DOHH2 (cell line): ENCODE measurements at regions not wholly inside any gene's neighbourhood (a gene's known extent, or its start where the extent isn't known, plus 50 kb on each side); places are given as distances from the start of the nearest gene placed in this dataset.
"Not testable (repeated sequence)": the region's sequence is repeated elsewhere in the genome, so short reads cannot be mapped to it uniquely, and the experiment has no call there.

ENCODE experiments used
- H3F3A ChIP-seq: fragments of 200-600 bp; sonication (generic), shearing (Covaris generic); 2 replicates; pipeline ENCODE4 v1.6.0; 2016; ENCODE audit warnings: antibody characterized with exemption, mild to moderate bottlenecking; ENCODE audit not compliant: control insufficient read depth, insufficient read depth
- H3K27ac ChIP-seq: fragments of 200-600 bp; sonication (generic); 2 replicates; pipeline ENCODE4 v1.5.1; 2014; ENCODE audit warnings: low read depth, mild to moderate bottlenecking, low read length, moderate library complexity
- H3K27me3 ChIP-seq: fragments of 200-600 bp; sonication (generic); 2 replicates; pipeline ENCODE4 v1.6.1; 2014; ENCODE audit warnings: mild to moderate bottlenecking, low read length, mixed read lengths; ENCODE audit not compliant: control insufficient read depth
- H3K36me3 ChIP-seq: fragments of 200-600 bp; sonication (generic); 2 replicates; pipeline ENCODE4 v1.6.1; 2014; ENCODE audit warnings: mild to moderate bottlenecking, low read length, moderate library complexity, mixed read lengths; ENCODE audit not compliant: control insufficient read depth
- H3K4me1 ChIP-seq: fragments of 200-600 bp; sonication (generic); 2 replicates; pipeline ENCODE4 v1.6.1; 2014; ENCODE audit warnings: mild to moderate bottlenecking, low read length, mixed read lengths; ENCODE audit not compliant: control insufficient read depth
- H3K4me2 ChIP-seq: fragments of 200-600 bp; sonication (generic); 2 replicates; pipeline ENCODE4 v1.6.0; 2014; ENCODE audit warnings: mild to moderate bottlenecking, low read length, moderate library complexity
- H3K4me3 ChIP-seq: fragments of 200-600 bp; sonication (generic); 2 replicates; pipeline ENCODE4 v1.5.1; 2014; ENCODE audit warnings: mild to moderate bottlenecking, low read length, mixed read lengths
- H3K79me2 ChIP-seq: fragments of 200-600 bp; sonication (generic); 2 replicates; pipeline ENCODE4 v1.6.1; 2014; ENCODE audit warnings: mild to moderate bottlenecking, low read length, mixed read lengths; ENCODE audit not compliant: control insufficient read depth
- H3K9me2 ChIP-seq: fragments of 200-600 bp; sonication (generic); replicated peaks from 2 replicates; pipeline ENCODE4 v1.6.1; 2014; ENCODE audit warnings: mild to moderate bottlenecking, low read length, mixed read lengths; ENCODE audit not compliant: control insufficient read depth
- H3K9me3 ChIP-seq: fragments of 200-600 bp; sonication (generic); 2 replicates; pipeline ENCODE4 v1.6.1; 2014; ENCODE audit warnings: antibody characterized with exemption, low read length, mixed read lengths; ENCODE audit not compliant: control insufficient read depth, insufficient read depth
- H4K20me1 ChIP-seq: fragments of 200-600 bp; sonication (generic); 2 replicates; pipeline ENCODE4 v1.6.0; 2014; ENCODE audit warnings: low read depth, mild to moderate bottlenecking, antibody characterized with exemption, low read length, moderate library complexity; ENCODE audit not compliant: control insufficient read depth, insufficient read depth
- CTCF ChIP-seq: fragments of 200-600 bp; sonication (generic); IDR thresholded peaks from one replicate; pipeline ENCODE4 v1.5.1; 2014; ENCODE audit warnings: antibody characterized with exemption, mild to moderate bottlenecking, low read depth, low read length; ENCODE audit not compliant: poor library complexity, severe bottlenecking
- EZH2phosphoT487 ChIP-seq: fragments of 200-600 bp; sonication (generic); IDR thresholded peaks from 2 replicates; pipeline ENCODE4 v1.6.1; 2017; ENCODE audit warnings: borderline replicate concordance, mild to moderate bottlenecking, antibody characterized with exemption, low read length, moderate library complexity, mixed read lengths

GRCh38 chr9:7567687-7568086, 231.9 kb downstream of the DMAC1 start:
- H3K27me3 ChIP-seq: no peaks in the 10 kb centered on the region
- H3K4me2 ChIP-seq: no peak overlapping the region
- H3K9me3 ChIP-seq: no peaks in the 10 kb centered on the region
- no peaks in the 10 kb centered on the region for H3F3A ChIP-seq
- H3K4me3 ChIP-seq: no peak overlapping the region
- H3K9me2 ChIP-seq: no peaks in the 10 kb centered on the region
- H3K79me2 ChIP-seq: no peaks in the 10 kb centered on the region
- no peaks in the 10 kb centered on the region for H3K4me1 ChIP-seq
- no peak overlapping the region for H3K27ac ChIP-seq
- H3K36me3 ChIP-seq: no peaks in the 10 kb centered on the region
- H4K20me1 ChIP-seq: no peaks in the 10 kb centered on the region
- TF ChIP-seq EZH2phosphoT487 (no peak), CTCF (no peak)

- H3K4me3 ChIP-seq: no peak overlapping the region
- H3K27me3 ChIP-seq: no peaks in the 10 kb centered on the region
- no peaks in the 10 kb centered on the region for H3F3A ChIP-seq
- no peak overlapping the region for H3K27ac ChIP-seq
- no peaks in the 10 kb centered on the region; the same call in 1 of the 2 replicates for H3K9me2 ChIP-seq
- H3K79me2 ChIP-seq: no peaks in the 10 kb centered on the region
- no peaks in the 10 kb centered on the region for H3K36me3 ChIP-seq
- no peaks in the 10 kb centered on the region for H4K20me1 ChIP-seq
- no peak for TF ChIP-seq EZH2phosphoT487
- no peaks in the 10 kb centered on the region for H3K9me3 ChIP-seq
- H3K4me2 ChIP-seq: no peak overlapping the region
- no peaks in the 10 kb centered on the region for H3K4me1 ChIP-seq
Measured at GRCh38 chr9:7561527-7562080, 238.0 kb downstream of the DMAC1 start.

GRCh38 chr9:7560669-7561305, 238.8 kb downstream of the DMAC1 start:
- Histone ChIP-seq H3K27me3 (no peaks in the 10 kb centered on the region), H4K20me1 (no peaks in the 10 kb centered on the region), H3K9me2 (no peaks in the 10 kb centered on the region; the same call in 1 of the 2 replicates), H3K36me3 (no peaks in the 10 kb centered on the region), H3K4me2 (no peak overlapping the region), H3K9me3 (no peaks in the 10 kb centered on the region), H3K4me3 (no peak overlapping the region), H3F3A (no peaks in the 10 kb centered on the region), H3K4me1 (no peaks in the 10 kb centered on the region), H3K27ac (no peak overlapping the region), H3K79me2 (no peaks in the 10 kb centered on the region)
- TF ChIP-seq EZH2phosphoT487: no peak
- no peak for TF ChIP-seq CTCF

- no peaks in the 10 kb centered on the region for H3K79me2 ChIP-seq
- no peaks in the 10 kb centered on the region for H3K36me3 ChIP-seq
- no peaks in the 10 kb centered on the region for H3K27me3 ChIP-seq
- TF ChIP-seq CTCF (no peak), EZH2phosphoT487 (no peak)
- no peaks in the 10 kb centered on the region for H3K9me2 ChIP-seq
- no peak overlapping the region for H3K4me3 ChIP-seq
- no peaks in the 10 kb centered on the region for H3K4me1 ChIP-seq
- no peaks in the 10 kb centered on the region for H4K20me1 ChIP-seq
- H3K4me2 ChIP-seq: no peak overlapping the region
- H3F3A ChIP-seq: no peaks in the 10 kb centered on the region
- H3K9me3 ChIP-seq: no peaks in the 10 kb centered on the region
- no peak overlapping the region for H3K27ac ChIP-seq
Measured at GRCh38 chr9:7554699-7555098, 244.9 kb downstream of the DMAC1 start.

- H3K79me2 ChIP-seq, H3K4me2 ChIP-seq, H3K27me3 ChIP-seq, H3K9me3 ChIP-seq, H3K36me3 ChIP-seq, H3K27ac ChIP-seq, H3K9me2 ChIP-seq, H3K4me3 ChIP-seq, H3F3A ChIP-seq, H4K20me1 ChIP-seq, H3K4me1 ChIP-seq: not testable (repeated sequence)
Measured at GRCh38 chr9:7552706-7553105, 246.9 kb downstream of the DMAC1 start.
